ENCODE measurements at regions not wholly inside any gene's neighbourhood (a gene's known extent, or its start where the extent isn't known, plus 50 kb on each side); places are given as distances from the start of the nearest gene placed in this dataset.

DNA sequence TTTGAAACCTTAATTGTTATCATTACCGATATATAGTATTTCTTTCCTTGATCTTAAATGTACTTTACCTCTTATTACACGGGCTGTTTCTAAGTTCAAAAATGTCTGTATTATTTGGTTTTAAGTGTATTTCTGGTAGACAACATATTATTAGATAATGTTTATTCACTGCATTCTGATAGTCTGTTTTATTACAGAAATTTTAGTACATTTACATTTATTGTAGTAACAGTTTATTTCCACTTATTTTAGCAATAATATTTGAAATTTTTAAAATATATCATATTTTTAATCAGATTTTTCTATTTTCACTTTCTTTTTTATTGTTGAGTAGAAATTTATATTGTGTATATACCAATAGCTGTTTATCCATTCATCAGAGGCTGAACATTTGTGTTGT lies 1195.2 kb downstream of the TBC1D22A start (continued):
- TF ChIP-seq, protein P1, sequence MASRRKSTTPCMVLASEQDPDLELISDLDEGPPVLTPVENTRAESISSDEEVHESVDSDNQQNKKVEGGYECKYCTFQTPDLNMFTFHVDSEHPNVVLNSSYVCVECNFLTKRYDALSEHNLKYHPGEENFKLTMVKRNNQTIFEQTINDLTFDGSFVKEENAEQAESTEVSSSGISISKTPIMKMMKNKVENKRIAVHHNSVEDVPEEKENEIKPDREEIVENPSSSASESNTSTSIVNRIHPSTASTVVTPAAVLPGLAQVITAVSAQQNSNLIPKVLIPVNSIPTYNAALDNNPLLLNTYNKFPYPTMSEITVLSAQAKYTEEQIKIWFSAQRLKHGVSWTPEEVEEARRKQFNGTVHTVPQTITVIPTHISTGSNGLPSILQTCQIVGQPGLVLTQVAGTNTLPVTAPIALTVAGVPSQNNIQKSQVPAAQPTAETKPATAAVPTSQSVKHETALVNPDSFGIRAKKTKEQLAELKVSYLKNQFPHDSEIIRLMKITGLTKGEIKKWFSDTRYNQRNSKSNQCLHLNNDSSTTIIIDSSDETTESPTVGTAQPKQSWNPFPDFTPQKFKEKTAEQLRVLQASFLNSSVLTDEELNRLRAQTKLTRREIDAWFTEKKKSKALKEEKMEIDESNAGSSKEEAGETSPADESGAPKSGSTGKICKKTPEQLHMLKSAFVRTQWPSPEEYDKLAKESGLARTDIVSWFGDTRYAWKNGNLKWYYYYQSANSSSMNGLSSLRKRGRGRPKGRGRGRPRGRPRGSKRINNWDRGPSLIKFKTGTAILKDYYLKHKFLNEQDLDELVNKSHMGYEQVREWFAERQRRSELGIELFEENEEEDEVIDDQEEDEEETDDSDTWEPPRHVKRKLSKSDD (CRISPR knock-in tag; IDR thresholded peaks at IDR 0.05; ENCODE audit: low read depth) = no peak
- TF ChIP-seq ZNF234 (CRISPR knock-in tag; conservative IDR thresholded peaks at IDR 0.05) (no peak), SP1 (IDR thresholded peaks at IDR 0.05) (no peak), SP1 (CRISPR knock-in tag; IDR thresholded peaks at IDR 0.05) (no peak)

GRCh38 chr22:47954107-47954506 lies 1191.7 kb downstream of the TBC1D22A start:
- no peak overlapping the region for H3K4me2 ChIP-seq (ENCODE audit: low read depth, low read length)
- no peaks in the 10 kb centered on the region for H3K4me1 ChIP-seq (ENCODE audit: insufficient read depth, low read length)
- TF ChIP-seq MTA1 (CRISPR knock-in tag; IDR thresholded peaks at IDR 0.05; ENCODE audit: borderline replicate concordance) = no peak
- no peak for TF ChIP-seq ELF4 (CRISPR knock-in tag; IDR thresholded peaks at IDR 0.05; ENCODE audit: borderline replicate concordance)
- no peak for TF ChIP-seq ZNF441 (CRISPR knock-in tag; IDR thresholded peaks at IDR 0.05; ENCODE audit: borderline replicate concordance)
- TF ChIP-seq, protein P2, sequence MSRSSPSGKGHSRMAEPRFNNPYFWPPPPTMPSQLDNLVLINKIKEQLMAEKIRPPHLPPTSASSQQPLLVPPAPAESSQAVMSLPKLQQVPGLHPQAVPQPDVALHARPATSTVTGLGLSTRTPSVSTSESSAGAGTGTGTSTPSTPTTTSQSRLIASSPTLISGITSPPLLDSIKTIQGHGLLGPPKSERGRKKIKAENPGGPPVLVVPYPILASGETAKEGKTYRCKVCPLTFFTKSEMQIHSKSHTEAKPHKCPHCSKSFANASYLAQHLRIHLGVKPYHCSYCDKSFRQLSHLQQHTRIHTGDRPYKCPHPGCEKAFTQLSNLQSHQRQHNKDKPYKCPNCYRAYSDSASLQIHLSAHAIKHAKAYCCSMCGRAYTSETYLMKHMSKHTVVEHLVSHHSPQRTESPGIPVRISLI (CRISPR knock-in tag; IDR thresholded peaks at IDR 0.05; ENCODE audit: borderline replicate concordance) = no peak
- TF ChIP-seq YEATS4 (CRISPR knock-in tag; IDR thresholded peaks at IDR 0.05; ENCODE audit: borderline replicate concordance) = no peak
- TF ChIP-seq, protein P3, sequence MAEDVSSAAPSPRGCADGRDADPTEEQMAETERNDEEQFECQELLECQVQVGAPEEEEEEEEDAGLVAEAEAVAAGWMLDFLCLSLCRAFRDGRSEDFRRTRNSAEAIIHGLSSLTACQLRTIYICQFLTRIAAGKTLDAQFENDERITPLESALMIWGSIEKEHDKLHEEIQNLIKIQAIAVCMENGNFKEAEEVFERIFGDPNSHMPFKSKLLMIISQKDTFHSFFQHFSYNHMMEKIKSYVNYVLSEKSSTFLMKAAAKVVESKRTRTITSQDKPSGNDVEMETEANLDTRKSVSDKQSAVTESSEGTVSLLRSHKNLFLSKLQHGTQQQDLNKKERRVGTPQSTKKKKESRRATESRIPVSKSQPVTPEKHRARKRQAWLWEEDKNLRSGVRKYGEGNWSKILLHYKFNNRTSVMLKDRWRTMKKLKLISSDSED (CRISPR knock-in tag; IDR thresholded peaks at IDR 0.05) = no peak
- no peak for TF ChIP-seq GABPB1 (CRISPR knock-in tag; IDR thresholded peaks at IDR 0.05)
- TF ChIP-seq NAIF1 (CRISPR knock-in tag; IDR thresholded peaks at IDR 0.05; ENCODE audit: borderline replicate concordance) = no peak
- TF ChIP-seq, protein P4, sequence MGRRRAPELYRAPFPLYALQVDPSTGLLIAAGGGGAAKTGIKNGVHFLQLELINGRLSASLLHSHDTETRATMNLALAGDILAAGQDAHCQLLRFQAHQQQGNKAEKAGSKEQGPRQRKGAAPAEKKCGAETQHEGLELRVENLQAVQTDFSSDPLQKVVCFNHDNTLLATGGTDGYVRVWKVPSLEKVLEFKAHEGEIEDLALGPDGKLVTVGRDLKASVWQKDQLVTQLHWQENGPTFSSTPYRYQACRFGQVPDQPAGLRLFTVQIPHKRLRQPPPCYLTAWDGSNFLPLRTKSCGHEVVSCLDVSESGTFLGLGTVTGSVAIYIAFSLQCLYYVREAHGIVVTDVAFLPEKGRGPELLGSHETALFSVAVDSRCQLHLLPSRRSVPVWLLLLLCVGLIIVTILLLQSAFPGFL (CRISPR knock-in tag; IDR thresholded peaks at IDR 0.05) = no peak
- no peak for TF ChIP-seq ETV5 (CRISPR knock-in tag; IDR thresholded peaks at IDR 0.05; ENCODE audit: borderline replicate concordance)
- TF ChIP-seq GATAD2A (CRISPR knock-in tag; IDR thresholded peaks at IDR 0.05) = no peak
- no peak for TF ChIP-seq SIX4 (CRISPR knock-in tag; IDR thresholded peaks at IDR 0.05)
- in situ Hi-C loops (cut with HindIII; ENCODE audit: extremely low pct_ligation_motif_present, low pct_unique_long_range_greater_than_20kb) (no loop called here), intact Hi-C loops (cut with micrococcal nuclease; ENCODE audit: unreplicated experiment) (no loop called here)
- H3K9ac ChIP-seq (ENCODE audit: insufficient read depth, low read depth, low read length) = no peak overlapping the region
- CTCF ChIA-PET (ENCODE audit: low intra/inter-chr PET ratio, low total read pairs) = no interaction called here
- WGBS (ENCODE audit: low lambda C conversion rate) = 11% methylated on average over 7 of the region's 7 CpGs
- H3K36me3 ChIP-seq (replicated peaks in 1 of 2; ENCODE audit: control insufficient read depth in 1 of 2, insufficient read depth in 2 of 2, low read length in 2 of 2) = no peaks in the 10 kb centered on the region
- no peaks in the 10 kb centered on the region for H4K20me1 ChIP-seq (ENCODE audit: insufficient read depth, low read length)
- no peak for FAIRE-seq
- peaks cover 0 to 11% of the 10 kb centered on the region in 2 experiments; a peak in 2 of 5 replicates for H3K27me3 ChIP-seq (ENCODE audit: control insufficient read depth in 1 of 2, insufficient read depth in 2 of 2, low read length in 2 of 2)
- no TSS peak for BruUV-seq (replicated peaks)
- H3K4me3 ChIP-seq (replicated peaks in 1 of 3; ENCODE audit: insufficient read depth in 1 of 3, low read depth in 2 of 3, low read length in 3 of 3) = no peak overlapping the region
- H3K9me3 ChIP-seq (ENCODE audit: low read length) = peaks cover 4% of the 10 kb centered on the region; the same call in 1 of the 2 replicates
- H2AFZ ChIP-seq (ENCODE audit: low read length) = no peak overlapping the region
- DNase-seq (ENCODE audit: low spot score) = no peak
- no peaks in the 10 kb centered on the region for H3K79me2 ChIP-seq (ENCODE audit: insufficient read depth, low read length)
- no peak overlapping the region for H3K27ac ChIP-seq (ENCODE audit: extremely low read length, insufficient read depth, low read length)
- no peak for ATAC-seq
- POLR2A ChIA-PET = no interaction called here

Measured in HepG2 (cell line).